GM18507 (cell line): ENCODE measurements at regions not wholly inside any gene's neighbourhood (a gene's known extent, or its start where the extent isn't known, plus 50 kb on each side); places are given as distances from the start of the nearest gene placed in this dataset.
"Not testable (repeated sequence)": the region's sequence is repeated elsewhere in the genome, so short reads cannot be mapped to it uniquely, and the experiment has no call there.

Experiments used
- DNase-seq: peaks from one replicate; pipeline ENCODE4 v3.0.0; 2011; ENCODE audit warnings: low read depth; ENCODE audit not compliant: insufficient read length; ENCODE audit errors: extremely low spot score
- FAIRE-seq: peaks from 2 replicates; lab custom pipeline; 2011; peaks lifted over from hg19 to GRCh38; lab: Jason Lieb, UNC

- no peak for FAIRE-seq
Measured at GRCh38 chr10:131363416-131363815, 51.9 kb upstream of the TCERG1L start.

GRCh38 chr10:131371571-131371970 lies 60.0 kb upstream of the TCERG1L start:
- FAIRE-seq (no peak), DNase-seq (no peak)

More at GRCh38 chr10:131363416-131363815, 51.9 kb upstream of the TCERG1L start:
- DNase-seq, result no peak

DNA sequence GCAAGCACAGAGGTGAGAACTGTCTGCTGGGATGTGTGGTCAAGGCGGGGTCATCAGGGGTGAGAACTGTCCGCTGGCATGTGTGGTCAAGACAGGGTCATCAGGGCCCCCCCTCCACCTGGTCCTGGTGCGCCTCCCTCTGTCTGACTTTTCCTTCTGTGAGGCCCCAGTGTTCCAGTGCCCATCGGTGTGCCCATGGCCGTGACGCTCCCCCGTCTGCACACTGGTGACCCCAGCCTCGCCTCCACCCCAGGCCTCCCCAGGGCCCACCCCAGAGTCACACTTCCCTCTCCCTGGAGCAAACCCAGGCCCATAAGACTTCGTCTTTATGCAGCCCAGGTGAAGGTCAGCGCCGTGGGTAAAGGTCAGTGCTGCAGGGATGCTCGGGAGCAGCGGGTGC lies 70.1 kb upstream of the TCERG1L start:
- no peak for DNase-seq
- no peak for FAIRE-seq

GRCh38 chr10:131385161-131385872 lies 73.8 kb upstream of the TCERG1L start:
- DNase-seq, FAIRE-seq: not testable (repeated sequence)

- DNase-seq, result no peak
- FAIRE-seq, result no peak
Measured at GRCh38 chr10:131387018-131387529, 75.6 kb upstream of the TCERG1L start.

DNA sequence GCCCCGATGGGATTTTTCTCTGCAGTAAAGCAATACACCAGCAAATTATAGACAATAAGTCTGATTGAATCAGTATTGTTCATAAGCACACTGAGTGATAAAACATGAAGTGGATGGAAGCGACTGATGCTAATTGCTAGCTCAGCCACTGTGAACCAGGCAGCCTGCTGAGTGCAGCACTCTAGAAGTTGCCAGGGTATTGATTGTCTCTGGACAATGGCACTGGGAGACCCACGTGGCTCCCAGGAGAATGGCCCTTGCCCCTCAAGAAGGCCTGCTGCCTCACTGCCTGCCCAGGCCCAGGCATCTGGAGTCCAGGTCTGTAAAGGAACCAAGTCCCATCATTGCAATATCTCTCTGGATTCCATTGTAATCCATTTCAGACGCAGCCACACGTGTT lies 80.4 kb upstream of the TCERG1L start:
- no peak for DNase-seq
- no peak for FAIRE-seq

DNA sequence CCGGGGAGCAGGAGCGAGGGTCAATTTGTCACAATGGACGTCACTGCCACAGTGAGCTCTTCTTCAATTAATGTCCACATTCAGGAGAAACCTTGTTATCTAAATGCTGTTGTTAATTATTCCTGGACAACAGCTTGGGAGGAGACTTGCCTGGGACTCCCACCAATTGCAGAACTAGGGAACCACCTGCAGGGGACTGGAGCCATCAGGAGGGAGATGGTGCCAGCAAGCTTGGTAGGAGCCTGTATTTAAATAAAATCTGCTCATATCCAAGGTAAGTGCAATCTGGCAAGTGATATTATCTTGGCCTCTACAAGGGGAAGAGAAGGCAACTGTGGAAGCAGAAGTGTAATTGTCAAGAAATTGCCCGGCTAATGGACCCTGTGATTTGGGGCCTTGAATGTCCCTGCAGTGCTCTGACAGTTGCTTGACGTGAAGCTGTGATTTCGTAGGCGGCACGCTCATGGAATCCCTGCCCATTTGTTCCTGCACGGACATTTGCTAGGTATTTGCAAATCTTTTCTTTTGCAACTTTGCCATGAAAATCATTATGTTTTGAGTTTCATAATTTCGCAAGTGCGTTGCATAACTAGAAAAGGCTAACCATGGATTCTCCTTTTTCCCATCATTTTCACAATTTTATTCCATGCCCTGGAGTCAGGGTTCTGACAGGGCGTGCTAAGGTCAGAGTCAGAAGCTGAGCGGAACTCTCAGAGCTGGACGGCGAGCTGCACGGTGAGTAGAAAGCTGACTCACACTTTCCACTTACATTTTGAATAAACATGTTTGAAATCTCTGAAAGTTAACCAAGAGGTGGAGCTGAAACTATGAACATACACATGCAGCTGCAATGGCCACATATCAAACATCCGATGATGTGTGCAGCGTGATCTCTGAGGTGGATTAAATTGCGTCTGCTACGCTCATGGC lies 84.9 kb upstream of the TCERG1L start:
- DNase-seq, result no peak
- no peak for FAIRE-seq

DNA sequence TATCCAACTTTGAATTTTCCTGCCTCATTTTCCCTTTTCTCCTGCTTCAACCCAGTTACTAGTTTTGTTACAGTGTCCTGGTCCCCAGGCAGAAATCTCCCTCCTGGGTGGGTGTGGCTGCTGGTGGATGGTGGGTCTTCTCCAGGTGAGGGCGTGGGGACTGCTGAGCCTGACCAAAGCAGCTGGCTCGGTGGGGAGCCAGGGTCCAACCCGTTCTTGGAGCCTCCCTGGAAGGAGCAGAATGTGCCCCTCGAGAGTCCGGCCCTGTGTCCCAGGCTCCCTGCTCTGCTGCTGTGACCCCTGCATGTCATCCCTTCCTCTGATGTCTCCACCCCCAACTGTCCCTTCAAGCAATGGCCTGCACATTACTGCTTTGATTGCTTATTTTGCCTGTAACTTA lies 86.6 kb upstream of the TCERG1L start:
- FAIRE-seq (no peak), DNase-seq (no peak)

DNA sequence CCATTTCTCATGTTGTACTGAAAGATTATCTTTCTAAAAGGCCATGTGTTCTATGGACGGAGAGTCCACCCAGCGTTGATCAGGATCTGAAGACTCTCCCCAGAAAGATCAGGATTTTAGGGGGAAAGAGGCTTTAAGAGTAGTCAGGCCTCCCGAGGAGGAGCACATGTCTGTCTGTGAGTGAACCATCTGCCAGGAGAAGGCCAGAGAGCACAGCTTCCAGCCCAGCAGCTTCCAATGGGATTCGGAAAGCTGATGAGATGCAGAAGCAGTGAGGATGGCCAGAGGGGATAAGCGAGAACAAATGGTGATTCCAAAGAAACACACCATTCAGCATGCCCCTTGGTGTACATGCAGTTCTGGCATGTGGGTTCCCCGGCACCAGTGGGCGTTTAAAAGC lies 88.5 kb upstream of the TCERG1L start:
- DNase-seq (no peak), FAIRE-seq (no peak)

DNA sequence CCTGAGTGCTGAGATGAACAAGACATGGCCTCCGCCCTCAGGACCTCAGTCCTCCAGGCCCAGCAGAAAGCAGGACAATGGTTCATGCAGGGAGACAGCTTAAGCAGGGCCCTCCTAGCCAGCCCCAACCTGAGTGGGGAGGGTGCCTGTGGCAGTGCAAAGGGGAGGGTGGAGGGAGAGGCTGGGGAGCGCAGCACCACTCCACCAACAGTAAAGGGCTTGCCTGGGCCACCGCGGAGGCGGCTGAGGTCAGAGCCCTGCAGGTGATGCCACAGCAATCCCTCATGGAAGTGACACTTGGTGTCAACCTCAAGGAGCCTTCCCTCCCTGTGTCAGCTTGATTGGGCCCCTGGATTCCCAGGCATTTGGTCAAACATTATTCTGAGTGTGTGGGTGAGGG lies 89.0 kb upstream of the TCERG1L start:
- FAIRE-seq, result no peak
- DNase-seq, result no peak

DNA sequence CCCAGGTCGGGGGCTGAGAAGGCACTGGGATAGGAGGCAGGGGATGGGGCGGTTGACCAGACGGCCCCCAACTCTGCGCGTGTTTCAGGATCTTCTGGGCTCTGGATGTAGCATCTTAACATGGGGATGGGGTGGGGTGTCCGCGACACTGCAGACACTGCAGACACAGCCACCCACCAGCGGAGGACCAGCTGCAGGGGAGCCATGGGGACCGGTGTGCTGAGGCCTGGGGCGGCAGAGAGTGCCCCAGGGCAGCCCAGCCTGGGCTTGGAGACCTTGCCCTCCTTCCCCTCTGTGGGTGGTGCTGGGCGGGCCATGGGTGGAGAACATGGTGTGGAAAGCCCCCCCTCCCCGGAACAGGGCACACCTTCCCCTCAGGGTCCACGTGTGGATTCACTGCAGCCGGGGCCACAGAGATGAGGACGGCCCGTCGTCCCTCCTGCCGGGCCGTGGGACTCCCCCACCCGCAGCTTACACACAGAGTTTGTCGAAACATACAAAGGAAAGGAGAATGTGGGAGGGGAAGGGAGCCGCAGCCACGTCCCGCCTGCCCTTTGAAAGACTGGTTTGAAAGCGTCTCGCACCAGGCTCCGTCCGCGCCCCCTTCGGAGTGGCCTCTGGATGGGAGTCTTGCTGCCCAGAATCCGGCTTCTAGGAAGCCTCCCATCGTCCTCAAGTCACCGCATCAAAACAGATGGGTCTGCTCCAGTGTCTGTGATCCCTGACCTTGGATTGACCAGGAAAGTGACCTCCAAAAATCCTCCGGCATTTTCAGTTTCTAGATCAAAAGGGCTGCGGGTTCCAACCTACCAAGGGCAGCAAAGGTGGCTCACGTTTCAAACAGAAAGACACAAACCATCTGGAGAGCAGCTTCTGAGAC lies 91.5 kb upstream of the TCERG1L start:
- no peak for FAIRE-seq
- DNase-seq, result no peak

DNA sequence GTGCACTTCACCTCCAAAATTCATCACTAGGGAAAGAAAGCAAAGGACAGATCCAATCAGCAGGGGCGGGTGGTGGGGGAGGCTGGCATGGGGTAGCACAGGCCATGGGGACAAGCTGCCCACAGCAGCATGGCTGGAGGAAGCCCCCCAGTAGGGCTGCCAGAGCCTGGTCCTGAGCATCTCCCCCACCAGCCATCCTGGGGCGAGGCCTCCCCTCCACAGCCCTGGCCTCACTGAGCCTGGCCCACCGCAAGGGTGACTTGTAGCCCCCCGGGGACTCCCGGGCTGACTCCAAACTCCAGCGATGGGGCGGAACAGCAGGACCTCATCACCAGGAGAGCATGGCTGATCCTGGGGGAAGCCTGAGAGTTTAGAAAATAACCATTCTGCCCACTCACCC lies 92.4 kb upstream of the TCERG1L start:
- DNase-seq (no peak), FAIRE-seq (no peak)

DNA sequence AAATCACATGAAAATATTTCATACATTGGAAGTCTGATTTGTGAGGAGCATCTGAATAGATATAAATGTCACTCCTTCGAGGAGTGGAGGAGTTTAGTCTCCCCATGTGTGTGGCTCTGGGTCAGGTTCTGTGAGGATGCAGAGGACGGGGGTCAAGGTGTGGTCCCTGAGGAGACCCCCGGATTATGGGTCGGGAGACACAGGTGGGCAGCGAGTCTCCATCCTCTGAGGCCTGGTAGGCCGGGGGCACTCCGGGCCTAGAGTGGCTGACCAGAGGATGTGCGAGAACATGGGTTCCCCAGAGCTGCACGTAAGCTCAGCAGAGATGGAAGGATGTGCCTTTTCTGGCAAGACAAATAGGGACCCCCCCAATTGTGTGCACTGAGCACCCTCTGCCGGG lies 93.4 kb upstream of the TCERG1L start:
- FAIRE-seq (no peak), DNase-seq (no peak)

- no peak for FAIRE-seq
- DNase-seq, result no peak
Measured at GRCh38 chr10:131406676-131407392, 95.3 kb upstream of the TCERG1L start.

DNA sequence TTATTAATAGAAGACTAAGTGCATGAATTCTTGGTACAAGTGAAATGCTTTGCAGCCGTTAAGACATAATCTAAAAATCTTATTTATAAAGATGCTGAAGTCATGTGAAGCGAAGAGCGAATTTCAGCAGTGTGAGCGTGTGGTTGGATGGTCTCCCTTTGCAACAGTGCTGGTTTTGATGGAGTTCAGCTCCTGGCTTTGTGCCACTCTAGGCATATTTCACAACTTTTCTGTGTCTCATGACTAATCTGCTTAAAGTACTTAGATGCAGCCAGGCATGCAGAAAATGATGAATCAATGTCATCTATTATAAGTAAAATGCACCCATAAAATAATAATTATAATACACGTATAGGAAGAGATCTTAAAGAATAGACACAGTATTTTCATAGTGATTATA lies 107.2 kb upstream of the TCERG1L start:
- DNase-seq (no peak), FAIRE-seq (no peak)

- DNase-seq, result no peak
- FAIRE-seq, result no peak
Measured at GRCh38 chr10:131419797-131420196, 108.3 kb upstream of the TCERG1L start.

GRCh38 chr10:131420867-131421266 lies 109.3 kb upstream of the TCERG1L start:
- FAIRE-seq (no peak), DNase-seq (no peak)

DNA sequence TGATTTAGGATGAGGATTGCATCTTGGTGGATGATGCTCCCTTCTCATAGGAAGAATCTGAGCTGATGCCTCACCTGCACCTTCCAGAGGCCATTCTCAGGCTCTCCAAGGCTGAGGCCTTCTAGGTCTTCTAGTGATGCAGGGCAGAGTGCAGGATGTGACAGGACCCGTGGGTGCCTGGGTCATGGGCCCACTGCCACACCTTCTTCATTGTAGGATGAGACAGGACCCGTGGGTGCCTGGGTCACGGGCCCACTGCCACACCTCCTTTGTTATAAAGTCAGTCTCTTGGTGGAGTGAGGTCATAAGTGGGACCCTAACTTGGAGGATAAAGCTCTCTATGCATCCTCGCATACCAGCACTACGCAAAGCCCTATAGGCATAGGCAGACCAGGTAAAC lies 109.9 kb upstream of the TCERG1L start:
- DNase-seq (no peak), FAIRE-seq (no peak)

DNA sequence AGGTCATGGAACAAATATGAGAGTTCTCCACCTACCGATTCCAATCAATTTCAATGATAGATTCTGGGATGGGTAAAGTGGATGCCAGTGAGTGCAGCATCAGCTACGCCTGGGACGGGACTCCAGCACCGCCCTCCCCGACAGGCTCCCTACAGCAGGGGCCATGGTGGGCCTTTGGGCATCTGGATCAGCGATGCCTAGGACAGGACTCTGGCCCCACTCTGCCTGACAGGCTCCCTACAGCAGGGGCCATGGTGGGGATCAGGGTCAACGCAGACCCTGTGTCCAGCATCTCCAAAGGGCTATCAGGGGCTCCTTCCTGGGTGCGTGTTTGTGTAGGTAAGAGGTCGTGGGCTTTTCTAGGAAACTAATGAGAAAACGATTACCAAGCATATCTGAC lies 111.2 kb upstream of the TCERG1L start:
- FAIRE-seq (no peak), DNase-seq (no peak)
